Breast epithelium (tissue), 4 donors: ENCODE measurements at regions not wholly inside any gene's neighbourhood (a gene's known extent, or its start where the extent isn't known, plus 50 kb on each side); places are given as distances from the start of the nearest gene placed in this dataset.

Source experiments
- DNase-seq, 2 donors: peaks; one replicate each; pipeline ENCODE4 v3.0.0-alpha.2; 2019; ENCODE audit warnings: low spot score in 2 of 2
- H3K27ac ChIP-seq, 2 donors: fragments of 200-600 bp; sonication (generic) in 1 of 2; one replicate each; pipeline ENCODE4 v1.5.1; 2016 to 2019; ENCODE audit warnings: mild to moderate bottlenecking in 1 of 2
- H3K27me3 ChIP-seq, 2 donors: fragments of 200-600 bp; sonication (generic) in 1 of 2; one replicate each; pipeline versions ENCODE4 v1.5.1 to v1.6.0; 2017 to 2019; ENCODE audit warnings: control low read depth in 1 of 2, mild to moderate bottlenecking in 1 of 2
- H3K36me3 ChIP-seq: fragments of 200-600 bp; one replicate; pipeline ENCODE4 v1.5.1; 2019
- H3K4me1 ChIP-seq, 2 donors: fragments of 200-600 bp; sonication (generic); one replicate each; pipeline ENCODE4 v1.5.1; 2016 to 2019; ENCODE audit warnings: control low read depth in 1 of 2
- H3K4me3 ChIP-seq, 3 donors: fragments of 200-600 bp; sonication (generic); 1 replicate in 2 of 3; 2 replicates in 1 of 3; pipeline ENCODE4 v1.5.1; 2016 to 2019; ENCODE audit warnings: mild to moderate bottlenecking in 3 of 3, moderate library complexity in 2 of 3
- H3K9me3 ChIP-seq, 2 donors: fragments of 200-600 bp; sonication (generic) in 1 of 2; one replicate each; pipeline ENCODE4 v1.5.1; 2016 to 2019; ENCODE audit warnings: control low read depth in 1 of 2
- CTCF ChIP-seq, 3 donors: fragments of 450-650 bp; IDR thresholded peaks; one replicate each; pipeline ENCODE4 v1.5.1; 2016 to 2017; ENCODE audit warnings: antibody characterized with exemption in 3 of 3, mild to moderate bottlenecking in 3 of 3, moderate library complexity in 3 of 3
- POLR2A ChIP-seq: fragments of 450-650 bp; IDR thresholded peaks from one replicate; pipeline ENCODE4 v1.6.1; 2016; ENCODE audit warnings: antibody characterized with exemption, mild to moderate bottlenecking, moderate library complexity
- POLR2AphosphoS5 ChIP-seq, 3 donors: sonication (generic); formaldehyde crosslinking; IDR thresholded peaks; one replicate each; pipeline ENCODE4 v1.6.1; 2017; ENCODE audit warnings: antibody characterized with exemption in 3 of 3
- intact Hi-C: fragments of 100-400 bp; cut with DNase I; formaldehyde crosslinking; loops from one replicate; pipeline ENCODE4 v1.15.1; 2023; ENCODE audit warnings: low total_unique reads

GRCh38 chr11:127972816-127973215 is 614.5 kb downstream of the ETS1 start:
- Histone ChIP-seq H3K4me1 (no peaks in the 10 kb centered on the region), H3K27me3 (no peaks in the 10 kb centered on the region), H3K27ac (no peak overlapping the region), H3K36me3 (no peaks in the 10 kb centered on the region), H3K9me3 (no peaks in the 10 kb centered on the region), H3K4me3 (no peak overlapping the region)
- intact Hi-C loops = no loop called here
- TF ChIP-seq POLR2AphosphoS5 (IDR thresholded peaks at IDR 0.05) (no peak), CTCF (IDR thresholded peaks at IDR 0.05) (no peak), POLR2A (no peak)
- no peak for DNase-seq

- H3K9me3 ChIP-seq = no peaks in the 10 kb centered on the region
- no peak overlapping the region for H3K27ac ChIP-seq
- no peak overlapping the region for H3K4me3 ChIP-seq
- no peaks in the 10 kb centered on the region for H3K36me3 ChIP-seq
- H3K4me1 ChIP-seq = no peaks in the 10 kb centered on the region
- no peak for DNase-seq
- intact Hi-C loops = no loop called here
- TF ChIP-seq POLR2A (no peak), POLR2AphosphoS5 (IDR thresholded peaks at IDR 0.05) (no peak), CTCF (IDR thresholded peaks at IDR 0.05) (no peak)
- no peaks in the 10 kb centered on the region for H3K27me3 ChIP-seq
Observed at GRCh38 chr11:127971448-127971847, 615.9 kb downstream of the ETS1 start.

GRCh38 chr11:127966821-127967220 is 620.5 kb downstream of the ETS1 start:
- Histone ChIP-seq H3K36me3 (no peaks in the 10 kb centered on the region), H3K27me3 (no peaks in the 10 kb centered on the region), H3K4me1 (no peaks in the 10 kb centered on the region), H3K9me3 (no peaks in the 10 kb centered on the region), H3K4me3 (no peak overlapping the region), H3K27ac (no peak overlapping the region)
- DNase-seq = no peak
- no peak for TF ChIP-seq POLR2A
- TF ChIP-seq POLR2AphosphoS5 (IDR thresholded peaks at IDR 0.05) = no peak
- no peak for TF ChIP-seq CTCF (IDR thresholded peaks at IDR 0.05)
- intact Hi-C loops = no loop called here

- H3K27ac ChIP-seq = no peak overlapping the region
- H3K4me1 ChIP-seq = no peaks in the 10 kb centered on the region
- intact Hi-C loops = no loop called here
- no peaks in the 10 kb centered on the region for H3K36me3 ChIP-seq
- TF ChIP-seq POLR2A (no peak), POLR2AphosphoS5 (IDR thresholded peaks at IDR 0.05) (no peak), CTCF (IDR thresholded peaks at IDR 0.05) (no peak)
- H3K27me3 ChIP-seq = no peaks in the 10 kb centered on the region
- H3K4me3 ChIP-seq = no peak overlapping the region
- no peaks in the 10 kb centered on the region for H3K9me3 ChIP-seq
- no peak for DNase-seq
Observed at GRCh38 chr11:127965939-127966668, 621.3 kb downstream of the ETS1 start.

- intact Hi-C loops = no loop called here
- no peaks in the 10 kb centered on the region for H3K36me3 ChIP-seq
- H3K4me1 ChIP-seq = no peaks in the 10 kb centered on the region
- TF ChIP-seq POLR2AphosphoS5 (IDR thresholded peaks at IDR 0.05) (no peak), CTCF (IDR thresholded peaks at IDR 0.05) (no peak), POLR2A (no peak)
- H3K27ac ChIP-seq = no peak overlapping the region
- H3K4me3 ChIP-seq = no peak overlapping the region
- no peak for DNase-seq
- H3K9me3 ChIP-seq = no peaks in the 10 kb centered on the region
- no peaks in the 10 kb centered on the region for H3K27me3 ChIP-seq
Observed at GRCh38 chr11:127962416-127962815, 624.9 kb downstream of the ETS1 start.
